ENCODE measurements at regions not wholly inside any gene's neighbourhood (a gene's known extent, or its start where the extent isn't known, plus 50 kb on each side); places are given as distances from the start of the nearest gene placed in this dataset.

DNA sequence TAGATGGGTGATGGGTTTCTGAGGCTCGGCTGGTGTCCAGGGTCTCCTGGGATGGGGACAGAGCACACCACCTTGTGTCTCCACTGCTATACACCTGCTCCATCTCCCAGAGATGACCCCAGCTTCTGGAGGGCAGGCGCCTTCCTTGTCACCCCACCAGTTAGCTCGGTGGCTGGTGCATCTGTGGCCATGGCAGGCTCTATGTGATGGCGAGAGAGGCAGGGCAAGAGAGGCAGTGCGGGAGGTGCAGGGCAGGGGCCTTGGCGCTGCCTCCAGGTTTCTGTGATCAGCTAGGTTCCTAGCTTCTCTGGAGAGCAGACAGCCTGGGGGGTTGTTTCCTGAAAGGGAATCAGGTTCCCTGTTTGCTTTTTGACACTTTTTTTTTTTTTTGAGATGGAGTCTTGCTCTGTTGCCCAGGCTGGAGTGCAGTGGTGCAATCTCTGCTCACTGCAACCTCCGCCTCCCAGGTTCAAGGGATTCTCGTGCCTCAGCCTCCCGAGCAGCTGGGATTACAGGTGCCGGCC lies 69.0 kb upstream of the ZNF536 start:
- no peaks in the 10 kb centered on the region for H3K27me3 ChIP-seq (ENCODE audit: insufficient read depth, poor library complexity, severe bottlenecking)
- no peak overlapping the region for H3K27ac ChIP-seq (ENCODE audit: poor library complexity, severe bottlenecking)

GRCh38 chr19:30304540-30304939 lies 67.6 kb upstream of the ZNF536 start:
- Histone ChIP-seq H3K4me3 (ENCODE audit: severe bottlenecking) (no peak overlapping the region), H3K27me3 (ENCODE audit: insufficient read depth, poor library complexity, severe bottlenecking) (no peaks in the 10 kb centered on the region), H3K4me1 (ENCODE audit: insufficient read depth, poor library complexity, severe bottlenecking) (no peaks in the 10 kb centered on the region), H3K27ac (ENCODE audit: poor library complexity, severe bottlenecking) (no peak overlapping the region), H3K36me3 (ENCODE audit: low read depth) (no peaks in the 10 kb centered on the region), H3K9me3 (ENCODE audit: severe bottlenecking) (no peaks in the 10 kb centered on the region)
- ATAC-seq (ENCODE audit: low read depth) (no peak), DNase-seq (ENCODE audit: low spot score) (no peak)
- TF ChIP-seq, protein P1, sequence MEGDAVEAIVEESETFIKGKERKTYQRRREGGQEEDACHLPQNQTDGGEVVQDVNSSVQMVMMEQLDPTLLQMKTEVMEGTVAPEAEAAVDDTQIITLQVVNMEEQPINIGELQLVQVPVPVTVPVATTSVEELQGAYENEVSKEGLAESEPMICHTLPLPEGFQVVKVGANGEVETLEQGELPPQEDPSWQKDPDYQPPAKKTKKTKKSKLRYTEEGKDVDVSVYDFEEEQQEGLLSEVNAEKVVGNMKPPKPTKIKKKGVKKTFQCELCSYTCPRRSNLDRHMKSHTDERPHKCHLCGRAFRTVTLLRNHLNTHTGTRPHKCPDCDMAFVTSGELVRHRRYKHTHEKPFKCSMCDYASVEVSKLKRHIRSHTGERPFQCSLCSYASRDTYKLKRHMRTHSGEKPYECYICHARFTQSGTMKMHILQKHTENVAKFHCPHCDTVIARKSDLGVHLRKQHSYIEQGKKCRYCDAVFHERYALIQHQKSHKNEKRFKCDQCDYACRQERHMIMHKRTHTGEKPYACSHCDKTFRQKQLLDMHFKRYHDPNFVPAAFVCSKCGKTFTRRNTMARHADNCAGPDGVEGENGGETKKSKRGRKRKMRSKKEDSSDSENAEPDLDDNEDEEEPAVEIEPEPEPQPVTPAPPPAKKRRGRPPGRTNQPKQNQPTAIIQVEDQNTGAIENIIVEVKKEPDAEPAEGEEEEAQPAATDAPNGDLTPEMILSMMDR (IDR thresholded peaks at IDR 0.05; ENCODE audit: poor library complexity, severe bottlenecking), result no peak

More for the DNA sequence above, 69.0 kb upstream of the ZNF536 start:
- DNase-seq (ENCODE audit: low spot score) (no peak), ATAC-seq (ENCODE audit: low read depth) (no peak)
- no peak overlapping the region for H3K4me3 ChIP-seq (ENCODE audit: severe bottlenecking)
- no peaks in the 10 kb centered on the region for H3K4me1 ChIP-seq (ENCODE audit: insufficient read depth, poor library complexity, severe bottlenecking)
- H3K9me3 ChIP-seq (ENCODE audit: severe bottlenecking), result no peaks in the 10 kb centered on the region
- TF ChIP-seq, protein P1 (IDR thresholded peaks at IDR 0.05; ENCODE audit: poor library complexity, severe bottlenecking), result no peak
- no peaks in the 10 kb centered on the region for H3K36me3 ChIP-seq (ENCODE audit: low read depth)

- Histone ChIP-seq H3K9me3 (ENCODE audit: severe bottlenecking) (no peaks in the 10 kb centered on the region), H3K27me3 (ENCODE audit: insufficient read depth, poor library complexity, severe bottlenecking) (no peaks in the 10 kb centered on the region), H3K4me3 (ENCODE audit: severe bottlenecking) (no peak overlapping the region), H3K36me3 (ENCODE audit: low read depth) (no peaks in the 10 kb centered on the region), H3K4me1 (ENCODE audit: insufficient read depth, poor library complexity, severe bottlenecking) (no peaks in the 10 kb centered on the region), H3K27ac (ENCODE audit: poor library complexity, severe bottlenecking) (no peak overlapping the region)
- TF ChIP-seq, protein P1 (IDR thresholded peaks at IDR 0.05; ENCODE audit: poor library complexity, severe bottlenecking), result no peak
- ATAC-seq (ENCODE audit: low read depth) (no peak), DNase-seq (ENCODE audit: low spot score) (no peak)
Observed at GRCh38 chr19:30305346-30306060, 66.7 kb upstream of the ZNF536 start.

DNA sequence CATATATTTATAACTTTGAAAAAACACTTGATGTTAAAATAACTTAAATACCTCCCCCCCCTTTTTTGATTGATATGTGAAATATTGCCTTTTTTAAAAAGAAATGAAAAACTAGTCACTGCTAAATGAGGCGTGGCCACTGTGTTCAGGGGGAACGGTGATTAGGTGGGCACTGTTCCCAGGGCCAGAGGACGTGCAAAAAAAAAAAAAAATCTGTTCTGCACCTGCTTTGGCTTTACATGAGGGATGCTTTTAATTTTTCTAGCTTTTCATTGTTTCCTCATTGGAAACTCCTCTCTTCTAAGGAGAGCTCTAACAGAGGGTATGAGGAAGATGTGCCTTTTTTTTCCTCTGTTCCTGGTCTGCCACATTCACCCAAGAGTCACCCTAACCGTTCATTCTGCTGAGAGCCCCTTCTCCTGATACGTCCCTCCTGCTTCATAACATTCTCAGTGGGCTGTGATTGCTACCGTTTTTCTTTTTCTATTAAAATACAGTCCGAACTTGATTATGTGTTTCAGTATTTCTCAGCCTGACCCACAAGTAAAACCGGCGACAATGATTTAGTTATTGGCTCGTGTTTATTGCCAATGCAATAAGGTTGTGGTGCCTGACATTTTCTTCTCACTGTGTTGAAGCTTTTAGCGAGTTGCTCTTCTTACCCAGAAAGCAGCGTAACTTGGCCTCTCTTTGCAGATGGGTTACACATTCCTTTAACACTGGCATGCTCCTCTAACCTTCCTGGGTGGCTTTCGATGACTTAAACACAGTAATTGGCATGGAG lies 64.8 kb upstream of the ZNF536 start:
- no peaks in the 10 kb centered on the region for H3K27me3 ChIP-seq (ENCODE audit: insufficient read depth, poor library complexity, severe bottlenecking)
- no peaks in the 10 kb centered on the region for H3K4me1 ChIP-seq (ENCODE audit: insufficient read depth, poor library complexity, severe bottlenecking)
- H3K27ac ChIP-seq (ENCODE audit: poor library complexity, severe bottlenecking), result no peak overlapping the region
- ATAC-seq (ENCODE audit: low read depth), result no peak
- H3K4me3 ChIP-seq (ENCODE audit: severe bottlenecking), result no peak overlapping the region
- TF ChIP-seq, protein P1 (IDR thresholded peaks at IDR 0.05; ENCODE audit: poor library complexity, severe bottlenecking), result no peak
- no peaks in the 10 kb centered on the region for H3K36me3 ChIP-seq (ENCODE audit: low read depth)
- no peak for DNase-seq (ENCODE audit: low spot score)
- no peaks in the 10 kb centered on the region for H3K9me3 ChIP-seq (ENCODE audit: severe bottlenecking)

Measured in RWPE2 (cell line).